Karpas-422 (cell line): ENCODE measurements at regions not wholly inside any gene's neighbourhood (a gene's known extent, or its start where the extent isn't known, plus 50 kb on each side); places are given as distances from the start of the nearest gene placed in this dataset.

ENCODE experiments used
- DNase-seq: peaks from one replicate; pipeline ENCODE4 v3.0.0-alpha.2; 2015
- H2AFZ ChIP-seq: fragments of 200-600 bp; sonication (generic); 2 replicates; pipeline ENCODE4 v1.6.1; 2014; ENCODE audit warnings: antibody characterized with exemption, low read length, mixed read lengths
- H3K27ac ChIP-seq: fragments of 200-600 bp; sonication (generic); 2 replicates; pipeline ENCODE4 v1.5.1; 2014; ENCODE audit warnings: mild to moderate bottlenecking, low read length, moderate library complexity
- H3K27me3 ChIP-seq: fragments of 200-600 bp; sonication (generic); 2 replicates; pipeline ENCODE4 v1.6.1; 2014; ENCODE audit warnings: low read length, mixed read lengths
- H3K36me3 ChIP-seq: fragments of 200-600 bp; sonication (generic); 2 replicates; pipeline ENCODE4 v1.6.1; 2014; ENCODE audit warnings: low read length, mixed read lengths; ENCODE audit not compliant: insufficient read depth
- H3K4me1 ChIP-seq: fragments of 200-600 bp; sonication (generic); 2 replicates; pipeline ENCODE4 v1.6.1; 2014; ENCODE audit warnings: mild to moderate bottlenecking, low read length, mixed read lengths
- H3K4me2 ChIP-seq: fragments of 200-600 bp; sonication (generic); 2 replicates; pipeline ENCODE4 v1.6.1; 2014; ENCODE audit warnings: low read length, low read depth, mild to moderate bottlenecking; ENCODE audit not compliant: poor library complexity, severe bottlenecking
- H3K4me3 ChIP-seq: fragments of 200-600 bp; sonication (generic); 2 replicates; pipeline ENCODE4 v1.5.1; 2014; ENCODE audit warnings: mild to moderate bottlenecking, antibody characterized with exemption, low read length, mixed read lengths
- H3K79me2 ChIP-seq: fragments of 200-600 bp; sonication (generic); 2 replicates; pipeline ENCODE4 v1.6.1; 2014; ENCODE audit warnings: mild to moderate bottlenecking, low read length, mixed read lengths
- H3K9ac ChIP-seq: fragments of 200-600 bp; sonication (generic); 2 replicates; pipeline ENCODE4 v1.6.0; 2014; ENCODE audit warnings: low read length
- H3K9me2 ChIP-seq: fragments of 200-600 bp; sonication (generic), shearing (Covaris generic); replicated peaks from 2 replicates; pipeline ENCODE4 v1.6.0; 2014; ENCODE audit warnings: mild to moderate bottlenecking, low read length, moderate library complexity; ENCODE audit not compliant: insufficient read depth
- H3K9me3 ChIP-seq: fragments of 300-700, 200-600 bp; sonication (generic); 2 replicates; pipeline ENCODE4 v1.6.1; 2014; ENCODE audit warnings: low read length, mixed read lengths
- H4K20me1 ChIP-seq: fragments of 200-600 bp; sonication (generic); 2 replicates; pipeline ENCODE4 v1.6.1; 2014; ENCODE audit warnings: mild to moderate bottlenecking, antibody characterized with exemption, low read length, low read depth; ENCODE audit not compliant: insufficient read depth

GRCh38 chr6:92339936-92340640, 1079.3 kb downstream of the EPHA7 start:
- H3K4me1 ChIP-seq = no peaks in the 10 kb centered on the region
- H3K4me2 ChIP-seq = no peak overlapping the region
- no peak for DNase-seq
- H3K79me2 ChIP-seq = no peaks in the 10 kb centered on the region
- H3K36me3 ChIP-seq = no peaks in the 10 kb centered on the region
- no peaks in the 10 kb centered on the region for H4K20me1 ChIP-seq
- H3K27ac ChIP-seq = no peak overlapping the region
- H3K4me3 ChIP-seq = no peak overlapping the region
- no peak overlapping the region for H3K9ac ChIP-seq
- no peaks in the 10 kb centered on the region for H3K27me3 ChIP-seq
- H2AFZ ChIP-seq = no peak overlapping the region
- peaks cover 32% of the 10 kb centered on the region for H3K9me3 ChIP-seq
- H3K9me2 ChIP-seq = no peaks in the 10 kb centered on the region

- Histone ChIP-seq H3K27me3 (no peaks in the 10 kb centered on the region), H3K9me3 (peaks cover 29% of the 10 kb centered on the region), H3K27ac (no peak overlapping the region), H3K9ac (no peak overlapping the region), H3K4me2 (no peak overlapping the region), H3K36me3 (no peaks in the 10 kb centered on the region), H3K9me2 (no peaks in the 10 kb centered on the region), H3K4me3 (no peak overlapping the region), H3K4me1 (no peaks in the 10 kb centered on the region), H3K79me2 (no peaks in the 10 kb centered on the region), H4K20me1 (no peaks in the 10 kb centered on the region), H2AFZ (no peak overlapping the region)
- DNase-seq = no peak
Observed at GRCh38 chr6:92337571-92337970, 1081.8 kb downstream of the EPHA7 start.

GRCh38 chr6:92329208-92329847, 1090.0 kb downstream of the EPHA7 start:
- Histone ChIP-seq H2AFZ (no peak overlapping the region), H3K4me3 (no peak overlapping the region), H3K9me3 (peaks cover 29% of the 10 kb centered on the region), H3K9ac (no peak overlapping the region), H3K79me2 (no peaks in the 10 kb centered on the region), H3K27ac (no peak overlapping the region), H3K27me3 (no peaks in the 10 kb centered on the region), H4K20me1 (no peaks in the 10 kb centered on the region), H3K4me2 (no peak overlapping the region), H3K36me3 (no peaks in the 10 kb centered on the region), H3K9me2 (no peaks in the 10 kb centered on the region), H3K4me1 (no peaks in the 10 kb centered on the region)
- no peak for DNase-seq

- H2AFZ ChIP-seq = no peak overlapping the region
- no peaks in the 10 kb centered on the region for H3K4me1 ChIP-seq
- H3K36me3 ChIP-seq = no peaks in the 10 kb centered on the region
- H3K79me2 ChIP-seq = no peaks in the 10 kb centered on the region
- H3K4me2 ChIP-seq = no peak overlapping the region
- no peaks in the 10 kb centered on the region for H3K27me3 ChIP-seq
- H3K9me2 ChIP-seq = no peaks in the 10 kb centered on the region
- no peak overlapping the region for H3K9ac ChIP-seq
- H3K27ac ChIP-seq = no peak overlapping the region
- DNase-seq = no peak
- H3K9me3 ChIP-seq = 0 out of 2 replicates have a peak, but pooled peaks cover 11% of the 10 kb centered on the region
- no peak overlapping the region for H3K4me3 ChIP-seq
- no peaks in the 10 kb centered on the region for H4K20me1 ChIP-seq
Observed at GRCh38 chr6:92315312-92315711, 1104.0 kb downstream of the EPHA7 start.

GRCh38 chr6:92297101-92297500, 1122.3 kb downstream of the EPHA7 start:
- no peaks in the 10 kb centered on the region for H3K79me2 ChIP-seq
- H2AFZ ChIP-seq = no peak overlapping the region
- no peaks in the 10 kb centered on the region for H3K4me1 ChIP-seq
- no peak overlapping the region for H3K27ac ChIP-seq
- no peak for DNase-seq
- H3K27me3 ChIP-seq = no peaks in the 10 kb centered on the region
- no peaks in the 10 kb centered on the region for H3K9me2 ChIP-seq
- H3K9me3 ChIP-seq = peaks cover 38% of the 10 kb centered on the region
- no peak overlapping the region for H3K4me2 ChIP-seq
- H4K20me1 ChIP-seq = no peaks in the 10 kb centered on the region
- no peaks in the 10 kb centered on the region for H3K36me3 ChIP-seq
- no peak overlapping the region for H3K9ac ChIP-seq
- H3K4me3 ChIP-seq = no peak overlapping the region

- Histone ChIP-seq H3K27me3 (no peaks in the 10 kb centered on the region), H3K4me2 (no peak overlapping the region), H3K9ac (no peak overlapping the region), H3K9me2 (no peaks in the 10 kb centered on the region), H3K9me3 (peaks cover 48% of the 10 kb centered on the region), H4K20me1 (no peaks in the 10 kb centered on the region), H3K27ac (no peak overlapping the region), H3K36me3 (no peaks in the 10 kb centered on the region), H3K4me3 (no peak overlapping the region), H2AFZ (no peak overlapping the region), H3K4me1 (no peaks in the 10 kb centered on the region), H3K79me2 (no peaks in the 10 kb centered on the region)
- DNase-seq = no peak
Observed at GRCh38 chr6:92292067-92292466, 1127.3 kb downstream of the EPHA7 start.

- Histone ChIP-seq H3K9me2 (no peaks in the 10 kb centered on the region), H2AFZ (no peak overlapping the region), H4K20me1 (no peaks in the 10 kb centered on the region), H3K27ac (no peak overlapping the region), H3K79me2 (no peaks in the 10 kb centered on the region), H3K36me3 (no peaks in the 10 kb centered on the region), H3K9ac (no peak overlapping the region), H3K4me3 (no peak overlapping the region), H3K4me2 (no peak overlapping the region), H3K9me3 (peaks cover 45% of the 10 kb centered on the region), H3K27me3 (no peaks in the 10 kb centered on the region), H3K4me1 (no peaks in the 10 kb centered on the region)
- DNase-seq = no peak
Observed at GRCh38 chr6:92289831-92290230, 1129.5 kb downstream of the EPHA7 start.

GRCh38 chr6:92281571-92282076, 1137.7 kb downstream of the EPHA7 start:
- Histone ChIP-seq H3K4me3 (no peak overlapping the region), H3K27ac (no peak overlapping the region), H3K9me3 (peaks cover 24% of the 10 kb centered on the region), H3K79me2 (no peaks in the 10 kb centered on the region), H4K20me1 (no peaks in the 10 kb centered on the region), H3K4me2 (no peak overlapping the region), H3K4me1 (no peaks in the 10 kb centered on the region), H2AFZ (no peak overlapping the region), H3K9me2 (no peaks in the 10 kb centered on the region), H3K27me3 (no peaks in the 10 kb centered on the region), H3K9ac (no peak overlapping the region), H3K36me3 (no peaks in the 10 kb centered on the region)
- DNase-seq = no peak
